ENCODE measurements at regions not wholly inside any gene's neighbourhood (a gene's known extent, or its start where the extent isn't known, plus 50 kb on each side); places are given as distances from the start of the nearest gene placed in this dataset.

GRCh38 chr3:84110787-84111186 lies 848.0 kb upstream of the CADM2 start:
- DNase-seq (ENCODE audit: extremely low spot score, unreplicated experiment): no peak
- no peaks in the 10 kb centered on the region for H3K27me3 Mint-ChIP-seq (ENCODE audit: unreplicated experiment)
- H3K9me3 Mint-ChIP-seq (ENCODE audit: unreplicated experiment): peaks cover 5% of the 10 kb centered on the region
- peaks cover 13% of the 10 kb centered on the region for H3K4me1 Mint-ChIP-seq (ENCODE audit: unreplicated experiment)
- no peaks in the 10 kb centered on the region for H3K36me3 Mint-ChIP-seq (ENCODE audit: unreplicated experiment)
- no peak for TF ChIP-seq CTCF (IDR thresholded peaks at IDR 0.05)
- H3K27ac Mint-ChIP-seq (ENCODE audit: unreplicated experiment): no peak overlapping the region
- no peak overlapping the region for H3K4me3 Mint-ChIP-seq (ENCODE audit: unreplicated experiment)

- DNase-seq (ENCODE audit: extremely low spot score, unreplicated experiment): no peak
- no peak overlapping the region for H3K27ac Mint-ChIP-seq (ENCODE audit: unreplicated experiment)
- H3K27me3 Mint-ChIP-seq (ENCODE audit: unreplicated experiment): no peaks in the 10 kb centered on the region
- no peaks in the 10 kb centered on the region for H3K36me3 Mint-ChIP-seq (ENCODE audit: unreplicated experiment)
- H3K4me3 Mint-ChIP-seq (ENCODE audit: unreplicated experiment): no peak overlapping the region
- no peaks in the 10 kb centered on the region for H3K9me3 Mint-ChIP-seq (ENCODE audit: unreplicated experiment)
- no peaks in the 10 kb centered on the region for H3K4me1 Mint-ChIP-seq (ENCODE audit: unreplicated experiment)
- TF ChIP-seq CTCF (IDR thresholded peaks at IDR 0.05): no peak
Measured at GRCh38 chr3:84125201-84125721, 833.5 kb upstream of the CADM2 start.

- no peak for DNase-seq (ENCODE audit: extremely low spot score, unreplicated experiment)
- H3K27ac Mint-ChIP-seq (ENCODE audit: unreplicated experiment): no peak overlapping the region
- no peaks in the 10 kb centered on the region for H3K27me3 Mint-ChIP-seq (ENCODE audit: unreplicated experiment)
- H3K4me1 Mint-ChIP-seq (ENCODE audit: unreplicated experiment): no peaks in the 10 kb centered on the region
- no peaks in the 10 kb centered on the region for H3K36me3 Mint-ChIP-seq (ENCODE audit: unreplicated experiment)
- no peak for TF ChIP-seq CTCF (IDR thresholded peaks at IDR 0.05)
- H3K9me3 Mint-ChIP-seq (ENCODE audit: unreplicated experiment): no peaks in the 10 kb centered on the region
- no peak overlapping the region for H3K4me3 Mint-ChIP-seq (ENCODE audit: unreplicated experiment)
Measured at GRCh38 chr3:84125760-84126159, 833.0 kb upstream of the CADM2 start.

GRCh38 chr3:84126160-84126559 lies 832.6 kb upstream of the CADM2 start:
- H3K4me1 Mint-ChIP-seq (ENCODE audit: unreplicated experiment): no peaks in the 10 kb centered on the region
- DNase-seq (ENCODE audit: extremely low spot score, unreplicated experiment): no peak
- H3K9me3 Mint-ChIP-seq (ENCODE audit: unreplicated experiment): no peaks in the 10 kb centered on the region
- TF ChIP-seq CTCF (IDR thresholded peaks at IDR 0.05): no peak
- H3K4me3 Mint-ChIP-seq (ENCODE audit: unreplicated experiment): no peak overlapping the region
- no peaks in the 10 kb centered on the region for H3K36me3 Mint-ChIP-seq (ENCODE audit: unreplicated experiment)
- H3K27ac Mint-ChIP-seq (ENCODE audit: unreplicated experiment): no peak overlapping the region
- no peaks in the 10 kb centered on the region for H3K27me3 Mint-ChIP-seq (ENCODE audit: unreplicated experiment)

GRCh38 chr3:84128024-84128423 lies 830.8 kb upstream of the CADM2 start:
- Mint-ChIP-seq H3K27me3 (ENCODE audit: unreplicated experiment) (no peaks in the 10 kb centered on the region), H3K9me3 (ENCODE audit: unreplicated experiment) (no peaks in the 10 kb centered on the region)

More at GRCh38 chr3:84128024-84128423, 830.8 kb upstream of the CADM2 start:
- no peak for TF ChIP-seq CTCF (IDR thresholded peaks at IDR 0.05)
- Mint-ChIP-seq H3K4me3 (ENCODE audit: unreplicated experiment) (no peak overlapping the region), H3K36me3 (ENCODE audit: unreplicated experiment) (no peaks in the 10 kb centered on the region), H3K4me1 (ENCODE audit: unreplicated experiment) (no peaks in the 10 kb centered on the region), H3K27ac (ENCODE audit: unreplicated experiment) (no peak overlapping the region)
- DNase-seq (ENCODE audit: extremely low spot score, unreplicated experiment): no peak
